Astrocyte (in vitro differentiated cells and primary cell): ENCODE measurements at regions not wholly inside any gene's neighbourhood (a gene's known extent, or its start where the extent isn't known, plus 50 kb on each side); places are given as distances from the start of the nearest gene placed in this dataset.

Experiments used
- DNase-seq: peaks from one replicate; pipeline ENCODE4 v3.0.0-alpha.2; 2010; ENCODE audit warnings: low read depth
- FAIRE-seq: peaks from 2 replicates; lab custom pipeline; 2011; peaks lifted over from hg19 to GRCh38; lab: Jason Lieb, UNC
- H2AFZ ChIP-seq: 2 replicates; pipeline ENCODE4 v1.6.0; 2012; ENCODE audit warnings: low read depth, low read length, inconsistent platforms
- H3K27ac ChIP-seq: 2 replicates; pipeline ENCODE4 v1.5.1; 2011; ENCODE audit warnings: low read depth, low read length, inconsistent platforms
- H3K27me3 ChIP-seq: 2 replicates; pipeline ENCODE4 v1.6.0; 2011; ENCODE audit warnings: low read length, inconsistent platforms; ENCODE audit not compliant: insufficient read depth
- H3K36me3 ChIP-seq: 2 replicates; pipeline ENCODE4 v1.5.1; 2011; ENCODE audit warnings: low read length, inconsistent platforms; ENCODE audit not compliant: insufficient read depth
- H3K4me1 ChIP-seq: 2 replicates; pipeline ENCODE4 v1.5.1; 2011; ENCODE audit warnings: low read length, inconsistent platforms; ENCODE audit not compliant: insufficient read depth
- H3K4me2 ChIP-seq: 2 replicates; pipeline ENCODE4 v1.6.0; 2012; ENCODE audit warnings: low read length, inconsistent platforms
- H3K4me3 ChIP-seq: 2 replicates; pipeline ENCODE4 v1.5.1; 2011; ENCODE audit warnings: low read depth, mild to moderate bottlenecking, low read length, inconsistent platforms; ENCODE audit not compliant: insufficient read depth
- H3K79me2 ChIP-seq: 2 replicates; pipeline ENCODE4 v1.6.0; 2012; ENCODE audit warnings: mild to moderate bottlenecking, low read length, inconsistent platforms; ENCODE audit not compliant: insufficient read depth
- H3K9ac ChIP-seq: 2 replicates; pipeline ENCODE4 v1.6.0; 2012; ENCODE audit warnings: mild to moderate bottlenecking, low read length, inconsistent platforms
- H3K9me3 ChIP-seq: 2 replicates; pipeline ENCODE4 v1.5.1; 2012; ENCODE audit warnings: low read depth, mild to moderate bottlenecking, low read length, inconsistent platforms; ENCODE audit not compliant: insufficient read depth
- H4K20me1 ChIP-seq: 2 replicates; pipeline ENCODE4 v1.6.0; 2012; ENCODE audit warnings: low read length, inconsistent platforms; ENCODE audit not compliant: insufficient read depth
- H3K27ac Mint-ChIP-seq: one replicate; pipeline ENCODE4 v1.8.0; 2021; ENCODE audit warnings: mild to moderate bottlenecking, mixed read lengths; ENCODE audit not compliant: unreplicated experiment
- H3K27me3 Mint-ChIP-seq: one replicate; pipeline ENCODE4 v1.8.0; 2021; ENCODE audit warnings: low read depth, mixed read lengths; ENCODE audit not compliant: unreplicated experiment
- H3K36me3 Mint-ChIP-seq: one replicate; pipeline ENCODE4 v1.8.0; 2021; ENCODE audit warnings: low read depth, mixed read lengths; ENCODE audit not compliant: unreplicated experiment
- H3K4me1 Mint-ChIP-seq: one replicate; pipeline ENCODE4 v1.8.0; 2021; ENCODE audit warnings: low read depth, mixed read lengths; ENCODE audit not compliant: unreplicated experiment
- H3K4me3 Mint-ChIP-seq: one replicate; pipeline ENCODE4 v1.8.0; 2021; ENCODE audit warnings: mild to moderate bottlenecking, moderate library complexity, mixed read lengths; ENCODE audit not compliant: unreplicated experiment
- H3K9me3 Mint-ChIP-seq: one replicate; pipeline ENCODE4 v1.8.0; 2021; ENCODE audit warnings: mild to moderate bottlenecking, mixed read lengths; ENCODE audit not compliant: unreplicated experiment
- EZH2 ChIP-seq: IDR thresholded peaks from 2 replicates; pipeline ENCODE4 v1.6.1; 2012; ENCODE audit warnings: mild to moderate bottlenecking, low read length, inconsistent platforms; ENCODE audit not compliant: insufficient read depth
- TF ChIP-seq, protein P1 (sequence below): IDR thresholded peaks from 2 replicates; pipeline ENCODE4 v1.5.1; 2011; ENCODE audit warnings: low read depth, mild to moderate bottlenecking, inconsistent platforms, low read length, moderate library complexity; ENCODE audit not compliant: insufficient read depth

- no peak for TF ChIP-seq EZH2
- TF ChIP-seq, protein P1, sequence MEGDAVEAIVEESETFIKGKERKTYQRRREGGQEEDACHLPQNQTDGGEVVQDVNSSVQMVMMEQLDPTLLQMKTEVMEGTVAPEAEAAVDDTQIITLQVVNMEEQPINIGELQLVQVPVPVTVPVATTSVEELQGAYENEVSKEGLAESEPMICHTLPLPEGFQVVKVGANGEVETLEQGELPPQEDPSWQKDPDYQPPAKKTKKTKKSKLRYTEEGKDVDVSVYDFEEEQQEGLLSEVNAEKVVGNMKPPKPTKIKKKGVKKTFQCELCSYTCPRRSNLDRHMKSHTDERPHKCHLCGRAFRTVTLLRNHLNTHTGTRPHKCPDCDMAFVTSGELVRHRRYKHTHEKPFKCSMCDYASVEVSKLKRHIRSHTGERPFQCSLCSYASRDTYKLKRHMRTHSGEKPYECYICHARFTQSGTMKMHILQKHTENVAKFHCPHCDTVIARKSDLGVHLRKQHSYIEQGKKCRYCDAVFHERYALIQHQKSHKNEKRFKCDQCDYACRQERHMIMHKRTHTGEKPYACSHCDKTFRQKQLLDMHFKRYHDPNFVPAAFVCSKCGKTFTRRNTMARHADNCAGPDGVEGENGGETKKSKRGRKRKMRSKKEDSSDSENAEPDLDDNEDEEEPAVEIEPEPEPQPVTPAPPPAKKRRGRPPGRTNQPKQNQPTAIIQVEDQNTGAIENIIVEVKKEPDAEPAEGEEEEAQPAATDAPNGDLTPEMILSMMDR: no peak
- no peak for FAIRE-seq
- no peak overlapping the region for H3K4me2 ChIP-seq
- H3K4me1 ChIP-seq: no peaks in the 10 kb centered on the region
- Mint-ChIP-seq H3K36me3 (no peaks in the 10 kb centered on the region), H3K4me1 (no peaks in the 10 kb centered on the region), H3K27ac (no peak overlapping the region), H3K27me3 (peaks cover 10% of the 10 kb centered on the region), H3K9me3 (no peaks in the 10 kb centered on the region), H3K4me3 (no peak overlapping the region)
- DNase-seq: no peak
- H3K9ac ChIP-seq: no peak overlapping the region
- no peaks in the 10 kb centered on the region for H3K36me3 ChIP-seq
- no peaks in the 10 kb centered on the region for H4K20me1 ChIP-seq
- no peak overlapping the region for H3K27ac ChIP-seq
- H2AFZ ChIP-seq: no peak overlapping the region
- no peaks in the 10 kb centered on the region for H3K9me3 ChIP-seq
- H3K27me3 ChIP-seq: no peaks in the 10 kb centered on the region
- no peak overlapping the region for H3K4me3 ChIP-seq
- no peaks in the 10 kb centered on the region for H3K79me2 ChIP-seq
These were observed 188.0 kb upstream of the ADRA1D start for GRCh38 chr20:4437131-4437530.

DNA sequence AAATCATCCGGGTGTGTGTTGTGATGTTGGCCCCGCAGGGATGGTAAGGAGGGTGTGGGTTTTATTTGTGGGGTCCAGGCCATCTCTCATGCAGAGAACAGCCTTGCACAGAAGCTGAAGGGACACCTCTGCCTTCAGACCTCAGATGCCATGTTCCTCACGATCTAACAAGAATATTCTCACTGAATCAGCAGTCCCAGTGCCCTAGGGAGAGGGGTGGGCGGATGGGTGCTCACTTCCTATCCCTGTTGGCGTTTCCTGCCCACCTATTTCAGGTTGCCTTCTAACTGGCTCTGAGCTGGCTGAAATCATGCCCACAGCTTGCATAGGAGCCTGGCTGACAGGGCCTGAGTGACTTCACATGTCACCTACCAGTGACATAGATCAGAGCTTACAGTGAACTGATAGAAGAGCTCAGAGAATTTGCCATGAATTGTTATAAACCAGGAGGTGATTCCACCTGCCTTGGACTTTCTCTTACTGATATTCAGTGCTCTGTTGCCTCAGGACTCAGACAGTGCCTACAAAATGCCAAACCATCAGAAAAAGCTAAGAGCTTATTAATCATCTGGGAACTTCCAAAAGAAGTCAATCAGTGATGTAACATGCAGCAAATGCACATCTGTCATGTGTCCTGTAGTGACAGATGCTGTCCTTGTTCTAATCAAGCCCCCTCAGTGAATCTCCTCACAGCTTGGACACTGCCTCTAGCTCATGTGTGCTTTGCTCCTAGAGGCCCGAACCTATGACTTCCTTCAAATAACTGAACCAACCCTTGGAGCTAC is 186.8 kb upstream of the ADRA1D start:
- H2AFZ ChIP-seq: no peak overlapping the region
- peaks cover 16% of the 10 kb centered on the region for H3K27me3 Mint-ChIP-seq
- FAIRE-seq (peak; percentile 41), DNase-seq (no peak)
- no peak overlapping the region for H3K27ac ChIP-seq
- no peak overlapping the region for H3K4me3 Mint-ChIP-seq
- H3K36me3 ChIP-seq: no peaks in the 10 kb centered on the region
- H3K36me3 Mint-ChIP-seq: no peaks in the 10 kb centered on the region
- H4K20me1 ChIP-seq: no peaks in the 10 kb centered on the region
- no peaks in the 10 kb centered on the region for H3K4me1 Mint-ChIP-seq
- H3K79me2 ChIP-seq: no peaks in the 10 kb centered on the region
- H3K4me2 ChIP-seq: peak overlapping the region; percentile 29
- TF ChIP-seq, protein P1: no peak
- TF ChIP-seq EZH2: no peak
- H3K9ac ChIP-seq: no peak overlapping the region
- H3K27me3 ChIP-seq: no peaks in the 10 kb centered on the region
- no peak overlapping the region for H3K27ac Mint-ChIP-seq
- no peaks in the 10 kb centered on the region for H3K9me3 ChIP-seq
- H3K4me1 ChIP-seq: no peaks in the 10 kb centered on the region
- no peak overlapping the region for H3K4me3 ChIP-seq
- no peaks in the 10 kb centered on the region for H3K9me3 Mint-ChIP-seq

GRCh38 chr20:4435225-4435624 is 186.1 kb upstream of the ADRA1D start:
- no peaks in the 10 kb centered on the region for H3K36me3 ChIP-seq
- Mint-ChIP-seq H3K27ac (no peak overlapping the region), H3K4me3 (no peak overlapping the region), H3K9me3 (no peaks in the 10 kb centered on the region), H3K36me3 (no peaks in the 10 kb centered on the region), H3K27me3 (peaks cover 16% of the 10 kb centered on the region), H3K4me1 (no peaks in the 10 kb centered on the region)
- peak overlapping the region; percentile 29 for H3K4me2 ChIP-seq
- FAIRE-seq: peak; percentile 59
- TF ChIP-seq, protein P1: no peak
- peak; percentile 4 for DNase-seq
- no peaks in the 10 kb centered on the region for H3K79me2 ChIP-seq
- no peaks in the 10 kb centered on the region for H3K4me1 ChIP-seq
- no peak overlapping the region for H3K27ac ChIP-seq
- H2AFZ ChIP-seq: no peak overlapping the region
- no peaks in the 10 kb centered on the region for H4K20me1 ChIP-seq
- no peak overlapping the region for H3K9ac ChIP-seq
- no peaks in the 10 kb centered on the region for H3K27me3 ChIP-seq
- H3K9me3 ChIP-seq: no peaks in the 10 kb centered on the region
- H3K4me3 ChIP-seq: no peak overlapping the region
